G401 (cell line): ENCODE measurements at regions not wholly inside any gene's neighbourhood (a gene's known extent, or its start where the extent isn't known, plus 50 kb on each side); places are given as distances from the start of the nearest gene placed in this dataset.
"Not testable (repeated sequence)": the region's sequence is repeated elsewhere in the genome, so short reads cannot be mapped to it uniquely, and the experiment has no call there.

Source experiments
- DNase-seq: peaks from one replicate; pipeline ENCODE4 v3.0.0-alpha.2; 2015; ENCODE audit warnings: low spot score
- in situ Hi-C: cut with HindIII; loops from 2 replicates; pipeline ENCODE4 v1.10.0; 2016; ENCODE audit warnings: low sequenced_read_pairs, mixed read lengths

GRCh38 chr6:26270903-26271667 lies 93.9 kb upstream of the BTN3A2 start:
- in situ Hi-C loops: no loop called here
- DNase-seq: peak; percentile 91

GRCh38 chr6:26271668-26272024 lies 93.4 kb upstream of the BTN3A2 start:
- in situ Hi-C loops: no loop called here

GRCh38 chr6:26272171-26272637 lies 92.8 kb upstream of the BTN3A2 start:
- DNase-seq: no peak
- in situ Hi-C loops: no loop called here

More at GRCh38 chr6:26271668-26272024, 93.4 kb upstream of the BTN3A2 start:
- DNase-seq: no peak

GRCh38 chr6:26273673-26274588 lies 91.1 kb upstream of the BTN3A2 start:
- in situ Hi-C loops: no loop called here
- DNase-seq: peak; percentile 32

- no peak for DNase-seq
- in situ Hi-C loops: no loop called here
Measured at GRCh38 chr6:26275663-26276062, 89.3 kb upstream of the BTN3A2 start.

GRCh38 chr6:26276841-26277648 lies 88.0 kb upstream of the BTN3A2 start:
- in situ Hi-C loops: no loop called here
- DNase-seq: no peak

- in situ Hi-C loops: no loop called here
- DNase-seq: no peak
Measured at GRCh38 chr6:26278536-26278935, 86.5 kb upstream of the BTN3A2 start.

GRCh38 chr6:26279371-26279770 lies 85.6 kb upstream of the BTN3A2 start:
- DNase-seq, in situ Hi-C loops: not testable (repeated sequence)

- in situ Hi-C loops: no loop called here
- no peak for DNase-seq
Measured at GRCh38 chr6:26280407-26280806, 84.6 kb upstream of the BTN3A2 start.

GRCh38 chr6:26284537-26285142 lies 80.4 kb upstream of the BTN3A2 start:
- in situ Hi-C loops: no loop called here
- DNase-seq: peak; percentile 55

- peak; percentile 99 for DNase-seq
- in situ Hi-C loops: no loop called here
Measured at GRCh38 chr6:26285143-26286134, 79.6 kb upstream of the BTN3A2 start.

- in situ Hi-C loops: no loop called here
Measured at GRCh38 chr6:26286168-26286877, 78.7 kb upstream of the BTN3A2 start.

GRCh38 chr6:26288155-26288554 lies 76.8 kb upstream of the BTN3A2 start:
- in situ Hi-C loops: no loop called here
- no peak for DNase-seq

More at GRCh38 chr6:26286168-26286877, 78.7 kb upstream of the BTN3A2 start:
- peak; percentile 89 for DNase-seq

GRCh38 chr6:26290941-26291340 lies 74.1 kb upstream of the BTN3A2 start:
- no peak for DNase-seq
- in situ Hi-C loops: no loop called here

- in situ Hi-C loops: no loop called here
- DNase-seq: no peak
Measured at GRCh38 chr6:26292709-26293108, 72.3 kb upstream of the BTN3A2 start.

- in situ Hi-C loops: no loop called here
- DNase-seq: no peak
Measured at GRCh38 chr6:26294302-26294701, 70.7 kb upstream of the BTN3A2 start.
